Natural killer cell (primary cell): ENCODE measurements at regions not wholly inside any gene's neighbourhood (a gene's known extent, or its start where the extent isn't known, plus 50 kb on each side); places are given as distances from the start of the nearest gene placed in this dataset.

Source experiments
- ATAC-seq, 3 donors: fragments of 150-1000 bp in 2 of 3; fragments of 200-7000 bp in 1 of 3; cut with Tn5 transposase; 1 replicate in 1 of 3; 2 replicates in 2 of 3; pipeline ENCODE4 v1.10.0; 2021; ENCODE audit warnings: mild to moderate bottlenecking in 2 of 3, moderate library complexity in 2 of 3
- DNase-seq, 2 donors: peaks; one replicate each; pipeline versions ENCODE4 v3.0.0 to v3.0.0-alpha.2; 2013 to 2021; ENCODE audit warnings: mixed read lengths in 1 of 2
- H3K27ac ChIP-seq: one replicate; pipeline ENCODE4 v1.5.1; 2013; ENCODE audit warnings: mild to moderate bottlenecking, low read length
- H3K27me3 ChIP-seq: one replicate; pipeline ENCODE4 v1.6.1; 2013; ENCODE audit warnings: low read length; ENCODE audit not compliant: control insufficient read depth, insufficient read depth
- H3K36me3 ChIP-seq: one replicate; pipeline ENCODE4 v1.6.1; 2013; ENCODE audit warnings: low read length; ENCODE audit not compliant: control insufficient read depth, insufficient read depth
- H3K4me1 ChIP-seq: one replicate; pipeline ENCODE4 v1.6.1; 2013; ENCODE audit warnings: low read length; ENCODE audit not compliant: control insufficient read depth, insufficient read depth
- H3K4me3 ChIP-seq: one replicate; pipeline ENCODE4 v1.5.1; 2013; ENCODE audit warnings: low read length
- H3K9me3 ChIP-seq: one replicate; pipeline ENCODE4 v1.6.1; 2013; ENCODE audit warnings: low read length; ENCODE audit not compliant: control insufficient read depth, insufficient read depth
- H3K27ac Mint-ChIP-seq, 2 donors: one replicate each; pipeline ENCODE4 v1.8.0; 2022; ENCODE audit warnings: mild to moderate bottlenecking in 2 of 2, mixed read lengths in 2 of 2, moderate library complexity in 1 of 2
- H3K27me3 Mint-ChIP-seq, 2 donors: one replicate each; pipeline ENCODE4 v1.8.0; 2022; ENCODE audit warnings: low read depth in 2 of 2, mixed read lengths in 2 of 2
- H3K36me3 Mint-ChIP-seq: one replicate; pipeline ENCODE4 v1.8.0; 2022; ENCODE audit warnings: mixed read lengths
- H3K4me1 Mint-ChIP-seq, 2 donors: one replicate each; pipeline ENCODE4 v1.8.0; 2022; ENCODE audit warnings: mixed read lengths in 2 of 2
- H3K4me3 Mint-ChIP-seq: one replicate; pipeline ENCODE4 v1.8.0; 2022; ENCODE audit warnings: mild to moderate bottlenecking, moderate library complexity, mixed read lengths
- H3K9me3 Mint-ChIP-seq, 2 donors: one replicate each; pipeline ENCODE4 v1.8.0; 2022; ENCODE audit warnings: mixed read lengths in 2 of 2
- WGBS: methylation state at CpG from one replicate; pipeline ENCODE4 v1.1.7; 2013; ENCODE audit warnings: missing lambda C conversion rate; ENCODE audit not compliant: insufficient coverage; 5-methylcytosine and 5-hydroxymethylcytosine counted together
- intact Hi-C: fragments of 100-400 bp; cut with micrococcal nuclease; formaldehyde crosslinking; loops from one replicate; pipeline ENCODE4 v1.14.2; 2022
- TF ChIP-seq, protein P1 (sequence below): fragments of 200-600 bp; IDR thresholded peaks from one replicate; pipeline ENCODE4 v1.8.0; 2022; ENCODE audit warnings: antibody characterized with exemption

DNA sequence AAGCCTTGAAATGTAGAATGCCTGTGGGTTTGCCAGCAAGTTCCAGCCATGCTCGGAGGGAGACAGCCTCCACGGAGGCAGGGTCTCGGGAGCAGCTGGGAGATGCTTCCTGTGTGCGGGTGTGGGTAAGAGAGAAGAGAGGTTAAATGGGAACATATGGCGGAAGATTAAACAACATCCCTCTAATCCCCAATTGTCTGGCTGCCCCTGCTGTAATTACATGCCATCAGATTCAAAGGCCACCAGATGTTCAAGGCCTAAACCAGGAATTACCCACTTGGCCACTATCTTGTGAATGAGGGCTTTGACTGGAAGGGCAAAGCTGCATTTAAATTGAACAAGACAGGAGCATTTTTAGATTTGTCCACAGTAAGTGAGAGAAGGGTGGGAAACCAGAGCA lies 81.4 kb upstream of the BACE2 start:
- no peaks in the 10 kb centered on the region for H3K36me3 Mint-ChIP-seq
- no peaks in the 10 kb centered on the region for H3K9me3 Mint-ChIP-seq
- ATAC-seq = no peak
- peaks cover 7 to 15% of the 10 kb centered on the region in 2 donors for H3K27me3 Mint-ChIP-seq
- no peak overlapping the region for H3K4me3 Mint-ChIP-seq
- no peak for DNase-seq
- no peaks in the 10 kb centered on the region for H3K4me1 Mint-ChIP-seq
- no peaks in the 10 kb centered on the region for H3K36me3 ChIP-seq
- H3K4me3 ChIP-seq = no peak overlapping the region
- no peaks in the 10 kb centered on the region for H3K4me1 ChIP-seq
- 98% methylated on average over 3 of the region's 5 CpGs for WGBS
- no peak overlapping the region for H3K27ac Mint-ChIP-seq
- TF ChIP-seq, protein P1, sequence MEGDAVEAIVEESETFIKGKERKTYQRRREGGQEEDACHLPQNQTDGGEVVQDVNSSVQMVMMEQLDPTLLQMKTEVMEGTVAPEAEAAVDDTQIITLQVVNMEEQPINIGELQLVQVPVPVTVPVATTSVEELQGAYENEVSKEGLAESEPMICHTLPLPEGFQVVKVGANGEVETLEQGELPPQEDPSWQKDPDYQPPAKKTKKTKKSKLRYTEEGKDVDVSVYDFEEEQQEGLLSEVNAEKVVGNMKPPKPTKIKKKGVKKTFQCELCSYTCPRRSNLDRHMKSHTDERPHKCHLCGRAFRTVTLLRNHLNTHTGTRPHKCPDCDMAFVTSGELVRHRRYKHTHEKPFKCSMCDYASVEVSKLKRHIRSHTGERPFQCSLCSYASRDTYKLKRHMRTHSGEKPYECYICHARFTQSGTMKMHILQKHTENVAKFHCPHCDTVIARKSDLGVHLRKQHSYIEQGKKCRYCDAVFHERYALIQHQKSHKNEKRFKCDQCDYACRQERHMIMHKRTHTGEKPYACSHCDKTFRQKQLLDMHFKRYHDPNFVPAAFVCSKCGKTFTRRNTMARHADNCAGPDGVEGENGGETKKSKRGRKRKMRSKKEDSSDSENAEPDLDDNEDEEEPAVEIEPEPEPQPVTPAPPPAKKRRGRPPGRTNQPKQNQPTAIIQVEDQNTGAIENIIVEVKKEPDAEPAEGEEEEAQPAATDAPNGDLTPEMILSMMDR = no peak
- no peaks in the 10 kb centered on the region for H3K9me3 ChIP-seq
- intact Hi-C loops = no loop called here
- H3K27me3 ChIP-seq = no peaks in the 10 kb centered on the region
- no peak overlapping the region for H3K27ac ChIP-seq

DNA sequence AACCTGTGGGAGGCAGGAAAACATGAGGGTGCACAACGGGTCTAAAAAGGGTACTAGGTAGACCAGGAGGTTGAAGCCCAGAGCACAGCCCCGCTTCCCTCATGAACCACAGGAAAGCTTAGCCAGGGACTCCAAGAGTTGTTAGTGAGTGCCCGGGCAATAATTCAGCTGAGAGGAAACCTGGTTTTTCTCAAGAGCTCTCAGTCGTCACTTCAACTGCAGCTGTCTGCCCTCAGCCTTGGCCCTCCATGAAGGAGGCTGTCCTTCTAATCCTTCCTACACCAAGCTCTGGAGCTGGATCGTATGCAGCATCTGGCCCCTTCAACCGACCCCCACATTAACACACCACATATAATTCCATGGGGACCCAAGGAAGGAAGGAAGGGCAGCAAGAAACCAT lies 77.0 kb upstream of the BACE2 start:
- DNase-seq (no peak), ATAC-seq (no peak)
- Mint-ChIP-seq H3K4me1 (no peaks in the 10 kb centered on the region), H3K27me3 (peaks cover 11 to 12% of the 10 kb centered on the region in 2 donors), H3K4me3 (no peak overlapping the region), H3K9me3 (no peaks in the 10 kb centered on the region), H3K36me3 (no peaks in the 10 kb centered on the region), H3K27ac (no peak overlapping the region)
- Histone ChIP-seq H3K27ac (no peak overlapping the region), H3K27me3 (no peaks in the 10 kb centered on the region), H3K4me1 (no peaks in the 10 kb centered on the region), H3K9me3 (no peaks in the 10 kb centered on the region), H3K4me3 (no peak overlapping the region), H3K36me3 (no peaks in the 10 kb centered on the region)
- WGBS = 79% methylated on average over 4 of the region's 6 CpGs
- intact Hi-C loops = no loop called here
- TF ChIP-seq, protein P1 = no peak

DNA sequence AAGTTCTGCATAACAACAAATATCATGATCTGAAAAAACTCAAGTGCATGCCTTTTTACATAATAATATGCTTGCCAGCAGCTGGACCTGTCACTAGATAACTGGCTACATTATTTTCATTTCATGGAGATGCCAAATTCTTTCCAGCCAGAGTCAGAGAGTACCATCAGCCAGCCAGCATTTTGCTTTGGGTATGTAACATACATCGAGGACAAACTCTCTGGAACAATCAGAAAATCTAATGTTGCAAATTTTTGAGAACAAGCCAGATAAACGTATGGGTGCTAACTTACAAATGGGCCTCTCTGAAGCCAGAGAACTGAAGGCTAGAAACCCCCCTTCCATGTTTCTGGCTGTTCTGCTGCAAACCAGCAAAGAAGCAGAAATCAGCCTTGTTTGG lies 76.3 kb upstream of the BACE2 start:
- H3K4me1 ChIP-seq = no peaks in the 10 kb centered on the region
- intact Hi-C loops = no loop called here
- H3K4me3 Mint-ChIP-seq = no peak overlapping the region
- TF ChIP-seq, protein P1 = no peak
- no peaks in the 10 kb centered on the region for H3K9me3 Mint-ChIP-seq
- no peak overlapping the region for H3K4me3 ChIP-seq
- no peak overlapping the region for H3K27ac Mint-ChIP-seq
- 89% methylated on average over 2 of the region's 2 CpGs for WGBS
- H3K36me3 Mint-ChIP-seq = no peaks in the 10 kb centered on the region
- peaks cover 14 to 18% of the 10 kb centered on the region in 2 donors for H3K27me3 Mint-ChIP-seq
- H3K27me3 ChIP-seq = no peaks in the 10 kb centered on the region
- H3K4me1 Mint-ChIP-seq = no peaks in the 10 kb centered on the region
- H3K36me3 ChIP-seq = no peaks in the 10 kb centered on the region
- no peak for DNase-seq
- no peak overlapping the region for H3K27ac ChIP-seq
- ATAC-seq = no peak
- H3K9me3 ChIP-seq = no peaks in the 10 kb centered on the region

DNA sequence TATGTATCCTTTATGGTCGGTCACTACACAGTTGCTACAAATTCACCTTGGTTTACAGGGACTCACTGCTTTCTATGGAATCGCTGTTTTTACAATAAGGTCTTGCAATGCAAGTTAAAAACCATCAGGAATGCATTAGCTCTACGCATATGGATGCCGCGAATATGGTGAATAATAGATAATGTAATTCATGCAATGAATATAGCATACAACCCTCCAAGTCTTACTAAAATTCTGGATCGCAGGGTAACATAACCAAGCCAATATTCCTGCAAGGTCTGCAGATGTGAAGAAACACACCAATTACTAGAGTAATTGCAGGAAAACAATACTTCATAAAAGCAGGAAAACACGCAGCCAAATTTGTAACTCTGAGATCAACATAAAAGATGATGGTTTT lies 75.6 kb upstream of the BACE2 start:
- Histone ChIP-seq H3K9me3 (no peaks in the 10 kb centered on the region), H3K27ac (no peak overlapping the region), H3K4me1 (no peaks in the 10 kb centered on the region), H3K36me3 (no peaks in the 10 kb centered on the region), H3K4me3 (no peak overlapping the region), H3K27me3 (no peaks in the 10 kb centered on the region)
- no peaks in the 10 kb centered on the region for H3K9me3 Mint-ChIP-seq
- ATAC-seq (no peak), DNase-seq (no peak)
- no peaks in the 10 kb centered on the region for H3K4me1 Mint-ChIP-seq
- H3K27me3 Mint-ChIP-seq = peaks cover 17 to 23% of the 10 kb centered on the region in 2 donors
- H3K27ac Mint-ChIP-seq = no peak overlapping the region
- intact Hi-C loops = no loop called here
- TF ChIP-seq, protein P1 = no peak
- 100% methylated on average over 3 of the region's 7 CpGs for whole genome bisulfite sequencing
- H3K4me3 Mint-ChIP-seq = no peak overlapping the region
- H3K36me3 Mint-ChIP-seq = no peaks in the 10 kb centered on the region
